GM18505 (cell line): ENCODE measurements at regions not wholly inside any gene's neighbourhood (a gene's known extent, or its start where the extent isn't known, plus 50 kb on each side); places are given as distances from the start of the nearest gene placed in this dataset.

ENCODE experiments used
- ATAC-seq: cut with Tn5 transposase; IDR thresholded peaks from one replicate; pipeline ENCODE4 v1.9.1; 2021; ENCODE audit not compliant: unreplicated experiment
- POLR2A ChIP-seq: IDR thresholded peaks from 4 replicates; pipeline ENCODE4 v1.6.1; 2011; ENCODE audit warnings: borderline replicate concordance; ENCODE audit not compliant: insufficient read depth, insufficient read length; ENCODE audit errors: extremely low read depth

GRCh38 chr2:221635949-221636348, 63.8 kb upstream of the EPHA4 start:
- ATAC-seq: no peak
- no peak for TF ChIP-seq POLR2A

- no peak for TF ChIP-seq POLR2A
- ATAC-seq: no peak
Measured at GRCh38 chr2:221629468-221629867, 57.4 kb upstream of the EPHA4 start.

- TF ChIP-seq POLR2A: no peak
- no peak for ATAC-seq
Measured at GRCh38 chr2:221624475-221624874, 52.4 kb upstream of the EPHA4 start.
